Transverse colon (tissue), 4 donors: ENCODE measurements at regions not wholly inside any gene's neighbourhood (a gene's known extent, or its start where the extent isn't known, plus 50 kb on each side); places are given as distances from the start of the nearest gene placed in this dataset.

Experiments
- DNase-seq: peaks from one replicate; pipeline ENCODE4 v3.0.0-alpha.2; 2019
- H3K27ac ChIP-seq, 4 donors: fragments of 200-600 bp; sonication (generic); 2 replicates each; pipeline ENCODE4 v1.5.1; 2016 to 2018; ENCODE audit warnings: inconsistent platforms in 4 of 4
- H3K27me3 ChIP-seq: fragments of 200-600 bp; sonication (generic); 2 replicates; pipeline ENCODE4 v1.5.1; 2017; ENCODE audit warnings: inconsistent platforms
- H3K36me3 ChIP-seq, 4 donors: fragments of 200-600 bp; sonication (generic); 2 replicates each; pipeline ENCODE4 v1.5.1; 2017 to 2019; ENCODE audit warnings: inconsistent platforms in 4 of 4
- H3K4me1 ChIP-seq, 4 donors: fragments of 200-600 bp; sonication (generic); 2 replicates each; pipeline ENCODE4 v1.5.1; 2017 to 2020; ENCODE audit warnings: inconsistent platforms in 4 of 4
- H3K4me3 ChIP-seq, 4 donors: fragments of 200-600 bp; sonication (generic); 1 replicate in 1 of 4; 2 replicates in 3 of 4; pipeline versions ENCODE4 v1.5.1 to v1.6.1; 2017 to 2019; ENCODE audit warnings: inconsistent platforms in 4 of 4
- H3K9me3 ChIP-seq, 2 donors: fragments of 200-600 bp; sonication (generic); 2 replicates each; pipeline ENCODE4 v1.5.1; 2017 to 2019; ENCODE audit warnings: inconsistent platforms in 2 of 2
- CTCF ChIP-seq, 5 experiments: fragments of 200-600 bp in 3 of 5; fragments of 450-650 bp in 2 of 5; sonication (generic) in 3 of 5; IDR thresholded peaks; 1 replicate in 2 of 5; 2 replicates in 3 of 5; pipeline ENCODE4 v1.5.1; 2016 to 2017; ENCODE audit warnings: antibody characterized with exemption in 5 of 5, inconsistent platforms in 3 of 5, mild to moderate bottlenecking in 2 of 5, moderate library complexity in 1 of 5
- EP300 ChIP-seq: sonication (generic); formaldehyde crosslinking; IDR thresholded peaks from one replicate; pipeline ENCODE4 v1.6.1; 2017; ENCODE audit warnings: antibody characterized with exemption, low read depth
- POLR2A ChIP-seq: fragments of 450-650 bp; IDR thresholded peaks from one replicate; pipeline ENCODE4 v1.6.1; 2016; ENCODE audit warnings: antibody characterized with exemption, mild to moderate bottlenecking, moderate library complexity
- POLR2AphosphoS5 ChIP-seq, 3 donors: sonication (generic); formaldehyde crosslinking; IDR thresholded peaks; one replicate each; pipeline ENCODE4 v1.6.1; 2016; ENCODE audit warnings: antibody characterized with exemption in 3 of 3
- WGBS, 2 donors: methylation state at CpG; one replicate each; pipeline ENCODE4 v1.1.5; 2018; ENCODE audit warnings: low coverage in 1 of 2; 5-methylcytosine and 5-hydroxymethylcytosine counted together
- in situ Hi-C, 4 donors: fragments of 200-750 bp; cut with MboI; loops; one replicate each; pipeline versions ENCODE4 v1.15.0 to v1.15.1; 2017; ENCODE audit warnings: low sequenced_read_pairs in 3 of 4, low pct_ligation_motif_present in 1 of 4, low pct_unique_long_range_greater_than_20kb in 1 of 4
- intact Hi-C: fragments of 100-400 bp; cut with DNase I; formaldehyde crosslinking; loops from one replicate; pipeline ENCODE4 v1.15.1; 2023; ENCODE audit warnings: low total_unique reads

GRCh38 chr2:145729481-145729880, 1209.6 kb upstream of the ZEB2 start:
- no peaks in the 10 kb centered on the region for H3K4me1 ChIP-seq
- WGBS, 2 donors = 78 to 81% methylated on average over 5 of the region's 5 CpGs
- intact Hi-C loops (no loop called here), in situ Hi-C loops (no loop called here)
- H3K36me3 ChIP-seq = no peaks in the 10 kb centered on the region
- no peaks in the 10 kb centered on the region for H3K9me3 ChIP-seq
- TF ChIP-seq POLR2A = no peak
- TF ChIP-seq POLR2AphosphoS5 (IDR thresholded peaks at IDR 0.05) = no peak
- no peak for DNase-seq
- no peaks in the 10 kb centered on the region for H3K27me3 ChIP-seq
- no peak overlapping the region for H3K4me3 ChIP-seq
- H3K27ac ChIP-seq = no peak overlapping the region

- in situ Hi-C loops = no loop called here
- 33 to 48% methylated on average over 1 of the region's 1 CpG for WGBS, 2 donors
Measured at GRCh38 chr2:145728511-145728910, 1208.6 kb upstream of the ZEB2 start.

GRCh38 chr2:145725876-145726275, 1206.0 kb upstream of the ZEB2 start:
- TF ChIP-seq POLR2AphosphoS5 (IDR thresholded peaks at IDR 0.05) (no peak), CTCF (IDR thresholded peaks at IDR 0.05) (no peak), POLR2A (no peak), EP300 (no peak)
- Histone ChIP-seq H3K4me1 (no peaks in the 10 kb centered on the region), H3K27ac (no peak overlapping the region), H3K4me3 (no peak overlapping the region), H3K36me3 (no peaks in the 10 kb centered on the region), H3K27me3 (no peaks in the 10 kb centered on the region), H3K9me3 (no peaks in the 10 kb centered on the region)
- in situ Hi-C loops (no loop called here), intact Hi-C loops (no loop called here)
- WGBS, 2 donors = 69 to 89% methylated on average over 3 of the region's 3 CpGs
- DNase-seq = no peak

More at GRCh38 chr2:145728511-145728910, 1208.6 kb upstream of the ZEB2 start:
- no peak for DNase-seq
- Histone ChIP-seq H3K36me3 (no peaks in the 10 kb centered on the region), H3K4me3 (no peak overlapping the region), H3K4me1 (no peaks in the 10 kb centered on the region), H3K27me3 (no peaks in the 10 kb centered on the region), H3K27ac (no peak overlapping the region), H3K9me3 (no peaks in the 10 kb centered on the region)
- intact Hi-C loops = no loop called here
- TF ChIP-seq POLR2A (no peak), CTCF (IDR thresholded peaks at IDR 0.05) (no peak), EP300 (no peak), POLR2AphosphoS5 (IDR thresholded peaks at IDR 0.05) (no peak)

- no peak overlapping the region for H3K4me3 ChIP-seq
- 40 to 48% methylated on average over 1 of the region's 1 CpG for WGBS, 2 donors
Measured at GRCh38 chr2:145724311-145724898, 1204.5 kb upstream of the ZEB2 start.

More at GRCh38 chr2:145724311-145724898, 1204.5 kb upstream of the ZEB2 start:
- no peaks in the 10 kb centered on the region for H3K27me3 ChIP-seq
- intact Hi-C loops (no loop called here), in situ Hi-C loops (no loop called here)
- DNase-seq = no peak
- TF ChIP-seq CTCF (IDR thresholded peaks at IDR 0.05) (no peak), EP300 (no peak), POLR2AphosphoS5 (IDR thresholded peaks at IDR 0.05) (no peak), POLR2A (no peak)
- no peaks in the 10 kb centered on the region for H3K9me3 ChIP-seq
- no peak overlapping the region for H3K27ac ChIP-seq
- H3K36me3 ChIP-seq = no peaks in the 10 kb centered on the region
- no peaks in the 10 kb centered on the region for H3K4me1 ChIP-seq
